NCI-H2171 (cell line): ENCODE measurements at regions not wholly inside any gene's neighbourhood (a gene's known extent, or its start where the extent isn't known, plus 50 kb on each side); places are given as distances from the start of the nearest gene placed in this dataset.

ENCODE experiments used
- DNase-seq: peaks from one replicate; lab custom pipeline; 2025; lab: John Stamatoyannopoulos, UW

GRCh38 chr7:153385502-153385901, 626.0 kb downstream of the ACTR3B start:
- DNase-seq: no peak

GRCh38 chr7:153386556-153386955, 627.0 kb downstream of the ACTR3B start:
- DNase-seq: no peak

GRCh38 chr7:153388611-153389010, 629.1 kb downstream of the ACTR3B start:
- no peak for DNase-seq

- DNase-seq: no peak
These were observed 629.7 kb downstream of the ACTR3B start for GRCh38 chr7:153389261-153389660.

GRCh38 chr7:153390955-153391354, 631.4 kb downstream of the ACTR3B start:
- no peak for DNase-seq

- DNase-seq: no peak
These were observed 633.2 kb downstream of the ACTR3B start for GRCh38 chr7:153392726-153393125.

- no peak for DNase-seq
These were observed 634.1 kb downstream of the ACTR3B start for GRCh38 chr7:153393666-153394065.

- no peak for DNase-seq
These were observed 636.9 kb downstream of the ACTR3B start for GRCh38 chr7:153396475-153396874.

GRCh38 chr7:153397459-153397858, 637.9 kb downstream of the ACTR3B start:
- no peak for DNase-seq

GRCh38 chr7:153397906-153398305, 638.4 kb downstream of the ACTR3B start:
- no peak for DNase-seq

- DNase-seq: no peak
These were observed 638.8 kb downstream of the ACTR3B start for GRCh38 chr7:153398370-153398769.

GRCh38 chr7:153398789-153399553, 639.4 kb downstream of the ACTR3B start:
- DNase-seq: no peak

- no peak for DNase-seq
These were observed 640.0 kb downstream of the ACTR3B start for GRCh38 chr7:153399554-153399940.

GRCh38 chr7:153400735-153401593, 641.4 kb downstream of the ACTR3B start:
- DNase-seq: no peak

GRCh38 chr7:153401795-153402720, 642.5 kb downstream of the ACTR3B start:
- DNase-seq: no peak

- DNase-seq: no peak
These were observed 643.4 kb downstream of the ACTR3B start for GRCh38 chr7:153402721-153403541.

- DNase-seq: no peak
These were observed 644.6 kb downstream of the ACTR3B start for GRCh38 chr7:153404124-153404523.

- no peak for DNase-seq
These were observed 645.3 kb downstream of the ACTR3B start for GRCh38 chr7:153404781-153405279.

GRCh38 chr7:153405704-153406485, 646.3 kb upstream of the DPP6 start:
- no peak for DNase-seq

GRCh38 chr7:153406486-153406872, 645.7 kb upstream of the DPP6 start:
- DNase-seq: no peak
